HEK293 (cell line): ENCODE measurements at regions not wholly inside any gene's neighbourhood (a gene's known extent, or its start where the extent isn't known, plus 50 kb on each side); places are given as distances from the start of the nearest gene placed in this dataset.

Source experiments
- GLIS2 ChIP-seq: fragments of 450-650 bp; formaldehyde crosslinking; IDR thresholded peaks from 2 replicates; pipeline ENCODE4 v1.5.1; 2016; ENCODE audit warnings: missing biosample characterization, missing genetic modification characterization
- KLF16 ChIP-seq: fragments of 450-650 bp; formaldehyde crosslinking; IDR thresholded peaks from 2 replicates; pipeline ENCODE4 v1.5.1; 2017; ENCODE audit warnings: missing biosample characterization, missing genetic modification characterization
- SALL2 ChIP-seq: fragments of 450-650 bp; formaldehyde crosslinking; IDR thresholded peaks from 2 replicates; pipeline ENCODE4 v1.5.0; 2017; ENCODE audit warnings: missing biosample characterization, mild to moderate bottlenecking, missing genetic modification characterization, borderline replicate concordance
- YY1 ChIP-seq: fragments of 450-650 bp; formaldehyde crosslinking; IDR thresholded peaks from 2 replicates; pipeline ENCODE4 v1.5.1; 2018; ENCODE audit warnings: missing biosample characterization, missing genetic modification characterization
- ZBTB21 ChIP-seq: fragments of 450-650 bp; formaldehyde crosslinking; IDR thresholded peaks from 2 replicates; pipeline ENCODE4 v1.5.1; 2017; ENCODE audit warnings: missing biosample characterization, missing genetic modification characterization
- ZFP3 ChIP-seq: fragments of 450-650 bp; formaldehyde crosslinking; IDR thresholded peaks from 2 replicates; pipeline ENCODE4 v1.5.1; 2016; ENCODE audit warnings: low read depth, missing biosample characterization, missing genetic modification characterization
- ZNF223 ChIP-seq: fragments of 450-650 bp; formaldehyde crosslinking; IDR thresholded peaks from 2 replicates; pipeline ENCODE4 v1.5.1; 2016; ENCODE audit warnings: missing biosample characterization, missing genetic modification characterization
- ZNF335 ChIP-seq: fragments of 450-650 bp; formaldehyde crosslinking; conservative IDR thresholded peaks from 2 replicates; pipeline ENCODE4 v1.5.1; 2016; ENCODE audit warnings: missing biosample characterization, missing genetic modification characterization
- ZNF394 ChIP-seq: fragments of 450-650 bp; formaldehyde crosslinking; IDR thresholded peaks from 2 replicates; pipeline ENCODE4 v1.5.1; 2016; ENCODE audit warnings: missing biosample characterization, missing genetic modification characterization, mild to moderate bottlenecking, moderate library complexity, borderline replicate concordance
- ZNF426 ChIP-seq: fragments of 450-650 bp; formaldehyde crosslinking; IDR thresholded peaks from 2 replicates; pipeline ENCODE4 v1.5.1; 2017; ENCODE audit warnings: missing biosample characterization, missing genetic modification characterization, mild to moderate bottlenecking, inconsistent platforms, moderate library complexity
- ZNF529 ChIP-seq: fragments of 450-650 bp; formaldehyde crosslinking; IDR thresholded peaks from 2 replicates; pipeline ENCODE4 v1.5.1; 2017; ENCODE audit warnings: missing genetic modification characterization, missing biosample characterization; ENCODE audit not compliant: insufficient replicate concordance
- ZNF530 ChIP-seq: fragments of 450-650 bp; formaldehyde crosslinking; IDR thresholded peaks from 2 replicates; pipeline ENCODE4 v1.5.1; 2016; ENCODE audit warnings: low read depth, missing biosample characterization, missing genetic modification characterization
- ZNF624 ChIP-seq: fragments of 450-650 bp; formaldehyde crosslinking; IDR thresholded peaks from 2 replicates; pipeline ENCODE4 v1.5.1; 2017; ENCODE audit warnings: missing biosample characterization, missing genetic modification characterization
- TF ChIP-seq, protein P1 (sequence below): fragments of 450-650 bp; formaldehyde crosslinking; IDR thresholded peaks from 2 replicates; pipeline ENCODE4 v1.5.1; 2016; ENCODE audit warnings: missing biosample characterization, missing genetic modification characterization

DNA sequence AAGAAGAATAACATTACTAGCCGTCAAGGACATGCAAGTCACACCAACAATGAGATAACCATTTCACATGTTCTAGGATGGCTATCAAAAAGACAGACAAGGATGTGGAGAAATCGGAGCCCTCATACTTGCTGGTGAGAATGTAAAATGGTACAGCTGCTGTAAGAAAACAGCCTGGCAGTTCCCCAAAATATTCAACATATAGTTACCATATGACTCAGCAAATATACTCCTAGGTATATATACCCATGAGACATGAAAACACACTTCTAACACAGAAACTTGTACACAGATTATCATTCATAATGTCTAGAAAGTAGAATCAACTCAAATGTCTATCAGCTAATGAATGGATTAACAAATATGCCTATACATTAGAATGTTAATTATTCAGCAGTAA, 105.4 kb upstream of the PCAT7 start:
- TF ChIP-seq, protein P1, sequence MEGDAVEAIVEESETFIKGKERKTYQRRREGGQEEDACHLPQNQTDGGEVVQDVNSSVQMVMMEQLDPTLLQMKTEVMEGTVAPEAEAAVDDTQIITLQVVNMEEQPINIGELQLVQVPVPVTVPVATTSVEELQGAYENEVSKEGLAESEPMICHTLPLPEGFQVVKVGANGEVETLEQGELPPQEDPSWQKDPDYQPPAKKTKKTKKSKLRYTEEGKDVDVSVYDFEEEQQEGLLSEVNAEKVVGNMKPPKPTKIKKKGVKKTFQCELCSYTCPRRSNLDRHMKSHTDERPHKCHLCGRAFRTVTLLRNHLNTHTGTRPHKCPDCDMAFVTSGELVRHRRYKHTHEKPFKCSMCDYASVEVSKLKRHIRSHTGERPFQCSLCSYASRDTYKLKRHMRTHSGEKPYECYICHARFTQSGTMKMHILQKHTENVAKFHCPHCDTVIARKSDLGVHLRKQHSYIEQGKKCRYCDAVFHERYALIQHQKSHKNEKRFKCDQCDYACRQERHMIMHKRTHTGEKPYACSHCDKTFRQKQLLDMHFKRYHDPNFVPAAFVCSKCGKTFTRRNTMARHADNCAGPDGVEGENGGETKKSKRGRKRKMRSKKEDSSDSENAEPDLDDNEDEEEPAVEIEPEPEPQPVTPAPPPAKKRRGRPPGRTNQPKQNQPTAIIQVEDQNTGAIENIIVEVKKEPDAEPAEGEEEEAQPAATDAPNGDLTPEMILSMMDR (tag by site-specific recombination): no peak
- TF ChIP-seq KLF16 (tag by site-specific recombination) (no peak), YY1 (no peak), ZBTB21 (tag by site-specific recombination) (no peak), SALL2 (tag by site-specific recombination) (no peak), ZNF624 (tag by site-specific recombination) (no peak), ZNF426 (tag by site-specific recombination) (no peak), ZNF530 (tag by site-specific recombination) (no peak), ZNF335 (no peak), ZFP3 (tag by site-specific recombination) (no peak), ZNF223 (tag by site-specific recombination) (no peak), ZNF529 (tag by site-specific recombination) (no peak), ZNF394 (tag by site-specific recombination) (no peak), GLIS2 (tag by site-specific recombination) (no peak)
